H1 (cell line): ENCODE measurements at regions not wholly inside any gene's neighbourhood (a gene's known extent, or its start where the extent isn't known, plus 50 kb on each side); places are given as distances from the start of the nearest gene placed in this dataset.
A peak's percentile ranks its signal among the peaks of the same experiment; 100 is the strongest.

Experiments used
- CTCF ChIA-PET: fragments of 300-600 bp; sonication (Branson Sonifier 250); formaldehyde crosslinking; loops from one replicate; lab custom pipeline; 2021; ENCODE audit not compliant: partially characterized antibody; lab: Charles Lee
- POLR2A ChIA-PET: fragments of 300-600 bp; sonication (Branson Sonifier 250); formaldehyde crosslinking; loops from one replicate; lab custom pipeline; 2021; ENCODE audit warnings: inconsistent platforms; ENCODE audit not compliant: partially characterized antibody; lab: Charles Lee
- DNase-seq, 2 experiments: peaks; one replicate each; pipeline versions ENCODE4 v3.0.0 to v3.0.0-alpha.2; 2010 to 2022; ENCODE audit warnings: low spot score in 2 of 2, low read depth in 1 of 2, mixed read lengths in 1 of 2
- FAIRE-seq: peaks from 2 replicates; lab custom pipeline; 2011; peaks lifted over from hg19 to GRCh38; lab: Jason Lieb, UNC
- H2AFZ ChIP-seq: 2 replicates; pipeline ENCODE4 v1.8.1; 2012; ENCODE audit warnings: low read length, inconsistent platforms
- H2AK5ac ChIP-seq: 2 replicates; pipeline ENCODE4 v1.6.1; 2013; ENCODE audit warnings: low read depth, low read length
- H2BK120ac ChIP-seq: replicated peaks from 2 replicates; pipeline ENCODE3; 2013; ENCODE audit warnings: low read depth, low read length, inconsistent platforms
- H2BK12ac ChIP-seq: 2 replicates; pipeline ENCODE4 v1.6.1; 2013; ENCODE audit warnings: low read depth, low read length
- H2BK15ac ChIP-seq: 2 replicates; pipeline ENCODE4 v1.6.1; 2013; ENCODE audit warnings: low read length
- H2BK20ac ChIP-seq: 2 replicates; pipeline ENCODE4 v1.6.1; 2013; ENCODE audit warnings: low read length
- H2BK5ac ChIP-seq: 2 replicates; pipeline ENCODE4 v1.6.1; 2013; ENCODE audit warnings: low read depth, low read length
- H3K14ac ChIP-seq: 2 replicates; pipeline ENCODE4 v1.6.1; 2013; ENCODE audit warnings: inconsistent platforms; ENCODE audit not compliant: insufficient read length
- H3K18ac ChIP-seq: 2 replicates; pipeline ENCODE4 v1.6.1; 2013; ENCODE audit warnings: low read length; ENCODE audit errors: extremely low read depth
- H3K23ac ChIP-seq: 2 replicates; pipeline ENCODE4 v1.6.1; 2013; ENCODE audit warnings: inconsistent platforms; ENCODE audit not compliant: insufficient read length
- H3K23me2 ChIP-seq: 2 replicates; pipeline ENCODE4 v1.6.1; 2013; ENCODE audit warnings: low read depth, low read length
- H3K27ac ChIP-seq: 2 replicates; pipeline ENCODE4 v1.6.1; 2011; ENCODE audit warnings: low read depth, low read length, inconsistent platforms
- H3K27me3 ChIP-seq, 4 experiments: replicated peaks in 1 of 4; 1 replicate in 1 of 4; 2 replicates in 3 of 4; pipeline versions ENCODE4 v1.6.1 to v1.8.1; 2011 to 2013; ENCODE audit warnings: low read length in 3 of 4, mild to moderate bottlenecking in 3 of 4, inconsistent platforms in 2 of 4, mixed read lengths in 2 of 4, moderate library complexity in 1 of 4; ENCODE audit not compliant: control insufficient read depth in 3 of 4, insufficient read depth in 3 of 4; ENCODE audit errors: extremely low read depth in 1 of 4
- H3K36me3 ChIP-seq, 4 experiments: 2 replicates each; pipeline versions ENCODE4 v1.6.1 to v1.8.1; 2011 to 2013; ENCODE audit warnings: mild to moderate bottlenecking in 4 of 4, low read length in 3 of 4, moderate library complexity in 2 of 4, control low read depth in 1 of 4, inconsistent platforms in 1 of 4; ENCODE audit not compliant: insufficient read depth in 4 of 4, control insufficient read depth in 2 of 4
- H3K4ac ChIP-seq: replicated peaks from 2 replicates; pipeline ENCODE3; 2013; ENCODE audit warnings: low read length, low read depth, mixed read lengths, inconsistent platforms; ENCODE audit not compliant: insufficient read length
- H3K4me1 ChIP-seq, 4 experiments: replicated peaks in 1 of 4; 1 replicate in 1 of 4; 2 replicates in 3 of 4; pipeline versions ENCODE4 v1.6.1 to v1.8.1; 2011 to 2013; ENCODE audit warnings: low read length in 3 of 4, inconsistent platforms in 2 of 4, mixed read lengths in 1 of 4; ENCODE audit not compliant: insufficient read depth in 4 of 4, control insufficient read depth in 3 of 4
- H3K4me2 ChIP-seq, 2 experiments: 2 replicates each; pipeline versions ENCODE4 v1.6.1 to v1.8.1; 2011 to 2013; ENCODE audit warnings: low read depth in 2 of 2, low read length in 2 of 2, control low read depth in 1 of 2, inconsistent platforms in 1 of 2, mild to moderate bottlenecking in 1 of 2; ENCODE audit not compliant: insufficient read depth in 1 of 2
- H3K4me3 ChIP-seq, 4 experiments: fragments of 200-600, 300-600 bp in 1 of 4; sonication (generic), shearing (Covaris generic), sonication (Bioruptor Twin) in 1 of 4; 2 replicates each; pipeline versions ENCODE4 v1.5.1 to v1.8.1; 2011 to 2016; ENCODE audit warnings: low read length in 4 of 4, low read depth in 3 of 4, control low read depth in 2 of 4, inconsistent platforms in 2 of 4, mild to moderate bottlenecking in 2 of 4, mixed read lengths in 1 of 4, moderate library complexity in 1 of 4; ENCODE audit not compliant: insufficient read depth in 2 of 4; ENCODE audit errors: extremely low read depth in 1 of 4
- H3K56ac ChIP-seq: replicated peaks from 2 replicates; pipeline ENCODE3; 2013; ENCODE audit warnings: low read depth, mild to moderate bottlenecking, mixed read lengths, low read length, inconsistent platforms; ENCODE audit not compliant: insufficient read length
- H3K79me1 ChIP-seq: 2 replicates; pipeline ENCODE4 v1.6.1; 2013; ENCODE audit warnings: low read depth, low read length, control low read depth
- H3K79me2 ChIP-seq, 2 experiments: 2 replicates each; pipeline versions ENCODE4 v1.6.1 to v1.8.1; 2012 to 2013; ENCODE audit warnings: low read length in 2 of 2, mild to moderate bottlenecking in 2 of 2, inconsistent platforms in 1 of 2; ENCODE audit not compliant: insufficient read depth in 2 of 2, control insufficient read depth in 1 of 2
- H3K9ac ChIP-seq, 4 experiments: replicated peaks in 1 of 4; 1 replicate in 1 of 4; 2 replicates in 3 of 4; pipeline versions ENCODE4 v1.6.1 to v1.8.1; 2011 to 2013; ENCODE audit warnings: low read depth in 3 of 4, low read length in 3 of 4, control low read depth in 2 of 4, mild to moderate bottlenecking in 2 of 4, moderate library complexity in 2 of 4, inconsistent platforms in 1 of 4; ENCODE audit errors: extremely low read depth in 1 of 4
- H3K9me3 ChIP-seq, 2 experiments: 2 replicates each; pipeline versions ENCODE4 v1.6.1 to v1.8.1; 2012 to 2013; ENCODE audit warnings: mild to moderate bottlenecking in 2 of 2, moderate library complexity in 2 of 2, control low read depth in 1 of 2, inconsistent platforms in 1 of 2, low read depth in 1 of 2, low read length in 1 of 2, mixed read lengths in 1 of 2; ENCODE audit not compliant: insufficient read depth in 2 of 2
- H4K20me1 ChIP-seq, 2 experiments: replicated peaks in 1 of 2; 2 replicates each; pipeline versions ENCODE3 to v1.8.1; 2011 to 2013; ENCODE audit warnings: inconsistent platforms in 2 of 2, low read length in 2 of 2, mild to moderate bottlenecking in 1 of 2; ENCODE audit not compliant: insufficient read depth in 2 of 2, control insufficient read depth in 1 of 2
- H4K5ac ChIP-seq: 2 replicates; pipeline ENCODE4 v1.6.1; 2013; ENCODE audit warnings: low read length, low read depth, mixed read lengths, inconsistent platforms; ENCODE audit not compliant: insufficient read length
- H4K8ac ChIP-seq: 2 replicates; pipeline ENCODE4 v1.8.0; 2013; ENCODE audit warnings: mild to moderate bottlenecking, moderate library complexity, low read length, inconsistent platforms; ENCODE audit not compliant: insufficient read depth; ENCODE audit errors: extremely low read depth
- H4K91ac ChIP-seq: replicated peaks from 2 replicates; pipeline ENCODE3; 2013; ENCODE audit warnings: low read length, mixed read lengths, inconsistent platforms; ENCODE audit not compliant: insufficient read length
- GTF2F1 ChIP-seq: IDR thresholded peaks from 2 replicates; pipeline ENCODE4 v1.6.1; 2012; ENCODE audit warnings: low read depth, low read length, improper control_type of control experiment, borderline replicate concordance
- KDM1A ChIP-seq: fragments of 200-600, 300-600 bp; sonication (generic); IDR thresholded peaks from 2 replicates; pipeline ENCODE4 v1.7.1; 2016; ENCODE audit warnings: mild to moderate bottlenecking, low read length, borderline replicate concordance
- KDM4A ChIP-seq: IDR thresholded peaks from one replicate; pipeline ENCODE4 v1.7.1; 2012; ENCODE audit warnings: low read depth, mild to moderate bottlenecking, moderate library complexity, low read length, inconsistent platforms; ENCODE audit not compliant: severe bottlenecking
- NRF1 ChIP-seq: IDR thresholded peaks from 2 replicates; pipeline ENCODE4 v1.6.1; 2011; ENCODE audit warnings: mild to moderate bottlenecking, low read depth, low read length, improper control_type of control experiment
- RNF2 ChIP-seq: fragments of 200-900, 300-1000 bp; sonication (generic); IDR thresholded peaks from 2 replicates; pipeline ENCODE4 v1.7.1; 2016; ENCODE audit warnings: borderline replicate concordance, low read depth, mild to moderate bottlenecking, antibody characterized with exemption, low read length; ENCODE audit not compliant: poor library complexity, severe bottlenecking; ENCODE audit errors: missing control alignments
- SIRT6 ChIP-seq: IDR thresholded peaks from one replicate; pipeline ENCODE4 v1.7.1; 2012; ENCODE audit warnings: low read length, inconsistent platforms
- WGBS, 2 experiments: shearing (Covaris generic) in 1 of 2; methylation state at CpG; one replicate each; pipeline versions ENCODE4 v1.1.6 to v1.1.7; 2013 to 2015; ENCODE audit warnings: low lambda C conversion rate in 2 of 2, mixed read lengths in 2 of 2, inconsistent platforms in 1 of 2, low coverage in 1 of 2, missing lambda C conversion rate in 1 of 2; ENCODE audit not compliant: insufficient replicate concordance in 2 of 2, insufficient coverage in 1 of 2, insufficient read length in 1 of 2; ENCODE audit errors: extremely low coverage in 1 of 2, missing lambda C conversion rate in 1 of 2; 5-methylcytosine and 5-hydroxymethylcytosine counted together

DNA sequence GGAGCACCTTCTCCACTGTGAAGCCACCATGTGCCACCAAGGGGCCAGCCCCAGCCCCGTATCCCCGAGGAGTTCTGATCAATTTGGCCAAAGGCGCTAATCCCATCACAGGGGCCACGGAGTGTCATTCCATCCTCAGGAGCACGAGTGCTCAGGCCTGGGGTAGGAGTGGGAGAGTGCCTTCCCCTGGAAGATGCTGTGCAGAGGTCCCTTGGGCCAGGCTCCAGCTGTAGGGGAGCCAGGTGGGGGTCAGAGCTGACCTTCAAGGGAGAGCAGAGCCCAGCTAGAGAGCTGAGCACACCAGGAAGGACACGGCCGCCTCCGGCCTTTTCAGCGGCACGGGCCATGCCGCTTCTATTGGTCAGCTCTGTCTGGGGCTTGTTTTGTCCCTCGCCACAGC, 1459.9 kb downstream of the BRD1 start:
- H4K8ac ChIP-seq = no peak overlapping the region; the same call in 1 of the 2 replicates
- H3K79me2 ChIP-seq = no peaks in the 10 kb centered on the region
- H3K14ac ChIP-seq = no peak overlapping the region
- H3K9ac ChIP-seq = no peak overlapping the region
- H3K4me1 ChIP-seq = peaks cover 15 to 32% (median 23%) of the 10 kb centered on the region in 4 experiments
- no peaks in the 10 kb centered on the region for H4K20me1 ChIP-seq
- H2BK15ac ChIP-seq = no peak overlapping the region
- peak in 1 of 2 experiments; percentile 41 for DNase-seq
- H3K56ac ChIP-seq = no peak overlapping the region
- H2BK5ac ChIP-seq = no peak overlapping the region; the same call in 1 of the 2 replicates
- peak overlapping the region; percentile 86; the same call in 1 of the 2 replicates for H3K18ac ChIP-seq
- no peaks in the 10 kb centered on the region for H3K23me2 ChIP-seq
- no peak for FAIRE-seq
- 0 out of 2 replicates have a peak overlapping the region, but pooled peaks have one; percentile 30 for H2BK12ac ChIP-seq
- H3K4ac ChIP-seq = peak overlapping the region; percentile 92
- WGBS, 2 experiments = 90% methylated on average over 11 of the region's 12 CpGs; no CpG with 5 or more reads in 1 of the 2 experiments
- peak overlapping the region; percentile 99; the same call in 1 of the 2 replicates for H2BK20ac ChIP-seq
- H3K79me1 ChIP-seq = no peaks in the 10 kb centered on the region; the same call in 1 of the 2 replicates
- H4K5ac ChIP-seq = no peak overlapping the region
- no peak overlapping the region for H3K27ac ChIP-seq
- H3K27me3 ChIP-seq = peaks cover 0 to 4% (median 0%) of the 10 kb centered on the region in 4 experiments; a peak in 3 of 7 replicates
- POLR2A ChIA-PET = no interaction called here
- no peaks in the 10 kb centered on the region for H3K36me3 ChIP-seq
- H3K9me3 ChIP-seq = no peaks in the 10 kb centered on the region
- peak overlapping the region; percentile 77 for H4K91ac ChIP-seq
- H2BK120ac ChIP-seq = peak overlapping the region; percentile 56
- no peak overlapping the region for H3K4me2 ChIP-seq
- H2AFZ ChIP-seq = no peak overlapping the region
- H3K23ac ChIP-seq = no peak overlapping the region
- 0 out of 2 replicates have a peak overlapping the region, but pooled peaks have one; percentile 55 for H2AK5ac ChIP-seq
- H3K4me3 ChIP-seq = no peak overlapping the region
- TF ChIP-seq NRF1 (no peak), GTF2F1 (no peak), KDM1A (no peak), RNF2 (no peak), KDM4A (no peak), SIRT6 (no peak)
- CTCF ChIA-PET = interaction anchor here (1.1 kb wide), 1 partner anchor 65 kb away, joined by 3 read pairs; no protein-coding TSS in a partner anchor
